Activated CD8-positive, alpha-beta memory T cell treated with anti-CD3 and anti-CD28 coated beads, Interleukin-2, amount 50 U/mL, for 1 hour (primary cell): ENCODE measurements at regions not wholly inside any gene's neighbourhood (a gene's known extent, or its start where the extent isn't known, plus 50 kb on each side); places are given as distances from the start of the nearest gene placed in this dataset.

Experiments used
- DNase-seq: peaks from one replicate; pipeline ENCODE4 v3.0.0-alpha.2; 2020; ENCODE audit errors: extremely low read depth

DNA sequence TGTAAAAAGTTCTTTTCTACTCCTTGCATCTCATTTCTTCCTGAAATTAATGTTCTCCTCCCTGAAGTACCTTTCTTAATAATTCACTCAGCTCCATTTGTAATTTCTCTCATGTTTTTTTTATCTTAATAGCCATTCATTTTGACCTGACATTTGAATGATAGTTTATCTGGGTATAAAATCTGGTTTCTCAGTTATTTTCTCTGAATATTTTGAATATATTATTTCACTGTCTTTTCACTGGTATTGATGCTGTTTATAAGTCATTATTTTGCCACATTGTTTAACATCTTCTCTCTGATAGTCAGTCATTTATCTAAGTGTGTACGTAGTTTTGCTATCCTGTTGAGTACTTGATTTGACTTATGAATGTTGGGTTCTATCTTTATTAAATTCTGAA lies 68.8 kb upstream of the ARHGAP18 start:
- DNase-seq, result no peak

GRCh38 chr6:129777371-129777770 lies 67.4 kb upstream of the ARHGAP18 start:
- no peak for DNase-seq

DNA sequence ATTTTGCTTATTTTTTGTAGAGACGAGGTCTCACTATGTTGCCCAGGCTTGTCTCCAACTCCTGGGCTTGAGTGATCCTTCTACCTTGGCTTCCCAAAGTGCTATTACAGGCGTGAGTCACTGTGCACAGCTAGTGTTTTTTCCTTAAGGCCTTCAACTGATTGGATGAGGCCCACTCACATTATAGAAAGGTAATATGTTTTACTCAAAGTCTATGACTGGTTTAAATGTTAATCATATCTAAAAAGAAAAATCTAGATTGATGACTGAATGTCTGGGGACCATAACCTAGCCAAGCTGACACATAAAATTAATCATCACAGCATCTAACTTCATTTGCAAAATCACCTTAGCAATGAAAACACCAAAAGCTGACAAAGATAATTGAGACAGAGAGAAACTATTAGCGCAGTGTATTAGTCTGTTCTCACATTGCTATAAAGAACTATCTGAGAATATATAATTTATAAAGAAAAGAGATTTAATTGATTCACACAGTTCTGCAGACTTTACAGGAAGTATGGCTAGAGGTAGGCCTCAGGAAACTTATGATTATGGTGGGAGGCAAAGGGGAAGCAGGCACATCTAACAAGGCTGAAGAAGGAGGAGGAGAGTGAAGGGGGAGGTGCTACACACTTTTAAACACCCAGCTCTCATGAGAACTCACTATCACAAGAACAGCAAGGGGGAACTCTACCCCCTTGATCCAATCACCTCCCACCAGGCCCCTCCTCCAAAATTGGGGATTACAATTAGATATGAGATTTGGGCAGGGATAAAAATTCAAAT lies 66.8 kb upstream of the ARHGAP18 start:
- no peak for DNase-seq

DNA sequence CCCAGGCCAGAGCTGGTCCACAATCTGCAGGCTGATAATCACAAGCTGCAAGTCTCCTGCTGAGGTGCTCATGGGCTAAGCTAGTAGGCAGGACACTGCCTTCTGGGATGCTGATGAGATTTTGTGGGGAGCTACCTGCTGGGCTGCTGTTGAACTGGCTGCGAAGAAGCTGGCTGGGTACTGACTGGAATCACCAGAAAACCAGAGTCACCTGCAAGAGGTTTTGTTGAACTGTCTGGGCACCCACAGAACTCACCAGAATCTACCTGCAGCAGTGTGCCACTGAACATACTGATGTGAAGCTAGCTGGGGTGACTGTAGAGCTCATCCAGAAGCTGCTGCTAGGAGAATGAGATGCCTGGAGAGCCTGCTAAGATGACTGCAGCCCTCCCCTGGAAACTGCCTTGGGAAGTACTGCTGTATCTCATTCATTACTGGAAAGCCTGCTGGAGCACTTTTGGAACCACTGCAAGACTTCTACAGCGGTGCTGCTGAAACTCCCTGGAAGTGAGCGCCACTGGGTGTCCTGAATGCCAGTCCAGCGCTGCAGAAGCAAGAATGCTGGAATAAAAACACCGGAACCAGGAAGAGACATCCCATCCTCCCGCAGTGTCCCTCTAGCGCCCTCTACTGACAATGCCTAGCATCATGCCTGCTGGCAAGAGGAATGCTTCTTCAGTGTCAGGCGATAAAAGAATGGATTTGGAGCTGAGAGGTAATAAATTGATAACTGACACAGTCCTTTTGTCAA lies 64.9 kb upstream of the ARHGAP18 start:
- DNase-seq, result no peak

DNA sequence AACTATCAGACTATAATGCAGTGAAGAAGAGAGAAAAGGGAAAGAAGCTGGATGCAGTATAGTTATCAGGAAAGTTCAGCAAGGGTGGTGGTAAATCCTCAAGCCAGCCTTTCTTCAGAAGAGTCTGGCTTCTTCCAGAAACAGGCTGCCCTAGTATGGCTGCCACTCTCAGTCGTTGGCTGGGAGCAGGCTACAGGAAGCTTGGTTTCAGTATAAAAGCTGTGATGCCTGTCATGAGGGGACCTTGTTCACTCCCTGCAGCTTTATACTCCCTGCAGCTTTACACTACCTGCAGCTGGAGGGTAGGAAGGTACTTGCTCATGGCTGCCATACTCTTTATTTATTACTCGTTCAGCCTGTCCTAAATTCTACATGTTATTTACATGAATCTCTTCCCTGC lies 63.3 kb upstream of the ARHGAP18 start:
- no peak for DNase-seq

DNA sequence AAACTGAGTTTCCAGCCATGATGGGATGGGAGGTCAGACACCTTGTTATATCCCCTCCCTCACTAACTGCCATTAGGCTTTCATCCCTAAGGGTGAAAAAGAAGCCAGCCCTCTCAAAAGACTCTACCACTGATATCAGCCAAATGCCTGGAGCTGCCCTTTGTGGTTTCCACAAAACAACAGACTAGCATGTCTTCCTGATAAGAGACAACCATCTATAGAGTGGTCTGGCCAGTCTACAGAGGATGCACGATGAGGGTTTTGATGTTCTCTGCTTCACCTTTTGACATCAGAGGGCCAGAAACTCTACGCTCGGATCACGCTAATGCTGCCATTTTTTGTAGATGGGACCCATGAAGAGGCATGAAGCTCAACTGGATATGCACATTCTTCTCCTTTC lies 61.7 kb upstream of the ARHGAP18 start:
- DNase-seq, result no peak

- no peak for DNase-seq
Observed at GRCh38 chr6:129767776-129768485, 58.0 kb upstream of the ARHGAP18 start.

- peak; percentile 20 for DNase-seq
Observed at GRCh38 chr6:129766959-129767728, 57.2 kb upstream of the ARHGAP18 start.

DNA sequence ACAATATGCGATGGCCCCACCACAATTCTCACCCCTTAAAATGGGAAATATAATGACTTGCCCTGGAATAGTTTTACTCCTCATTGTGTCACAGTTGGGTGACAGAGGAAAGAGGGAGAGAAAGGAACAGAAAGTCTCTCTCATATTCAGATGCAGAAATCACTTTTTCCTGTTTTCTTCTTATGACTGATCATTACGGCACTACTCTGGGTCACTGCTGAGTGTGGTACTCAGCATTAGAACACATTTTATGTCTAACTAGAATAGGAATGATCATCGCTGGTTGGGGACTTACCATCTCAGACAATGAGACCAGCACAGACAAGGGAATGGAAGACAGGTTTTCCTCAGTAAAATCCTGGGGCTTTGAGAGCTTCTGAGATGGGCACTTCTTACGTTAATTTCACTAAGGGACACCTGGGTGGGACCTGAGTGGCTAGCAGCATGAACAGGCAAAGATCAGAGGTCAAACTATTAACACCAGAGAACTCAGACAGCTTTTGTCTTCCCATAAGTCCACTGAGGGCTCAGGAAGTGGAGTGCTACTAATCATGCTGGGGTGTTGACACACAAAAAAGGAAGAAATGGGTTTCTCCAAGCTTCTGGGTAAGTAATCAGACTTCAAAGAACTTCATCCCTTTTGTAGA lies 54.9 kb upstream of the ARHGAP18 start:
- DNase-seq, result no peak

DNA sequence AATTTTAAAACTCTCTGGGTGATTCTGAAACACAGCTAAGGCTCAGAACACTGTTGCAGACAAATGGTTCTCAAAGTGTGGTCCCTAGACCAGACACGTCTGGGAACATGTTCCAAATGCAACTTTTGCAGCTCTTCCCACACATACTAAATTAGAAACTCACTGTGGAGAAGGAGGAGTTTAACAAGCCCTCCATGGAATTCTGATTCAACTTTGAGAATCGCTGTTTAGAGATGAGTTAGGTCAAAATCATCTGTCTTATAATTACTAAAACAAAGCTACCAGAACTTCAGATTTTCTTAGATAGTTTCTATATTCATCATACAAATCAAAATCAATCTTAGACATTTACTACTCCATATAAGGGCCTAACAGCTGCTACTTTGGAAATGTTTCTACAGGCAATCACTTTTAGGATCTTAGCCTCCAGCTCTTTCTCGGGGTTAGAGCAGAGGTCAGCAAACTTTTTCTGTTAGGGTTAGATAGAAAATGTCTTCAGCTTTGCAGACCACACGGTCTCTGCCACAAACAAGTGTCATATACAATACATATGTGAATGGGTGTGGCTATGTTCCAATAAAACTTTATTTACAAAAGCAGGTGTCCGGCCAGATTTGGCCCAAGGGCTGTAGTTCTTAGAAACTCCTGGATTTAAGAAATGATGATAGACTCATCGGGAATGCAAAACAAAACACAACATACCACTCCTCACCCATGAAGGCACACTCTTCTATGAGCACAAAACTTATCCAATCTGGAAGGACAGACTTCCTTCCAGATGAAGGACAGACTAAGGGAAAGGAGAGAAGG lies 50.0 kb upstream of the ARHGAP18 start:
- no peak for DNase-seq
